ENCODE measurements at regions not wholly inside any gene's neighbourhood (a gene's known extent, or its start where the extent isn't known, plus 50 kb on each side); places are given as distances from the start of the nearest gene placed in this dataset.

- Mint-ChIP-seq H3K4me1 (ENCODE audit: low read depth, unreplicated experiment) (no peaks in the 10 kb centered on the region), H3K36me3 (ENCODE audit: insufficient read depth, unreplicated experiment) (no peaks in the 10 kb centered on the region), H3K27me3 (ENCODE audit: insufficient read depth, unreplicated experiment) (peaks cover 5% of the 10 kb centered on the region), H3K27ac (ENCODE audit: unreplicated experiment) (no peak overlapping the region), H3K9me3 (ENCODE audit: unreplicated experiment) (no peaks in the 10 kb centered on the region), H3K4me3 (ENCODE audit: unreplicated experiment) (no peak overlapping the region)
- TF ChIP-seq CTCF (IDR thresholded peaks at IDR 0.05; ENCODE audit: insufficient read depth in 1 of 2, low read depth in 1 of 2, low read length in 1 of 2, severe bottlenecking in 1 of 2, unreplicated experiment in 1 of 2) = no peak
- BruUV-seq (replicated peaks) = no TSS peak
- Histone ChIP-seq H3K27me3 (replicated peaks; ENCODE audit: control insufficient read depth, insufficient read depth, low read length) (no peaks in the 10 kb centered on the region), H3K4me3 (ENCODE audit: low read depth, low read length) (no peak overlapping the region), H3K36me3 (ENCODE audit: control insufficient read depth, insufficient read depth, low read length) (no peaks in the 10 kb centered on the region), H3K9me3 (no peaks in the 10 kb centered on the region), H3K4me1 (no peaks in the 10 kb centered on the region)
- ChIA-PET CTCF (no interaction called here), POLR2A (no interaction called here)
- intact Hi-C loops (cut with micrococcal nuclease; ENCODE audit: unreplicated experiment) = no loop called here
- no peak for DNase-seq
These were observed 804.5 kb downstream of the NR4A2 start for GRCh38 chr2:155528034-155528433.

GRCh38 chr2:155525199-155525598 is 807.3 kb downstream of the NR4A2 start:
- no TSS peak for BruUV-seq (replicated peaks)
- no peak for DNase-seq
- Histone ChIP-seq H3K9me3 (no peaks in the 10 kb centered on the region), H3K36me3 (ENCODE audit: control insufficient read depth, insufficient read depth, low read length) (no peaks in the 10 kb centered on the region), H3K4me3 (ENCODE audit: low read depth, low read length) (no peak overlapping the region), H3K4me1 (no peaks in the 10 kb centered on the region), H3K27me3 (replicated peaks; ENCODE audit: control insufficient read depth, insufficient read depth, low read length) (no peaks in the 10 kb centered on the region)
- CTCF ChIA-PET = no interaction called here
- POLR2A ChIA-PET = no interaction called here
- Mint-ChIP-seq H3K27me3 (ENCODE audit: insufficient read depth, unreplicated experiment) (peaks cover 5% of the 10 kb centered on the region), H3K4me3 (ENCODE audit: unreplicated experiment) (no peak overlapping the region), H3K36me3 (ENCODE audit: insufficient read depth, unreplicated experiment) (no peaks in the 10 kb centered on the region), H3K4me1 (ENCODE audit: low read depth, unreplicated experiment) (peaks cover 5% of the 10 kb centered on the region), H3K27ac (ENCODE audit: unreplicated experiment) (no peak overlapping the region), H3K9me3 (ENCODE audit: unreplicated experiment) (no peaks in the 10 kb centered on the region)
- intact Hi-C loops (cut with micrococcal nuclease; ENCODE audit: unreplicated experiment) = no loop called here
- no peak for TF ChIP-seq CTCF (IDR thresholded peaks at IDR 0.05; ENCODE audit: insufficient read depth in 1 of 2, low read depth in 1 of 2, low read length in 1 of 2, severe bottlenecking in 1 of 2, unreplicated experiment in 1 of 2)

- no peak for DNase-seq
- Mint-ChIP-seq H3K27ac (ENCODE audit: unreplicated experiment) (no peak overlapping the region), H3K4me1 (ENCODE audit: low read depth, unreplicated experiment) (peaks cover 5% of the 10 kb centered on the region), H3K9me3 (ENCODE audit: unreplicated experiment) (no peaks in the 10 kb centered on the region), H3K4me3 (ENCODE audit: unreplicated experiment) (no peak overlapping the region), H3K27me3 (ENCODE audit: insufficient read depth, unreplicated experiment) (peaks cover 3% of the 10 kb centered on the region), H3K36me3 (ENCODE audit: insufficient read depth, unreplicated experiment) (no peaks in the 10 kb centered on the region)
- TF ChIP-seq CTCF (IDR thresholded peaks at IDR 0.05; ENCODE audit: insufficient read depth in 1 of 2, low read depth in 1 of 2, low read length in 1 of 2, severe bottlenecking in 1 of 2, unreplicated experiment in 1 of 2) = no peak
- ChIA-PET POLR2A (no interaction called here), CTCF (no interaction called here)
- no peaks in the 10 kb centered on the region for H3K36me3 ChIP-seq (ENCODE audit: control insufficient read depth, insufficient read depth, low read length)
- no TSS peak for BruUV-seq (replicated peaks)
- intact Hi-C loops (cut with micrococcal nuclease; ENCODE audit: unreplicated experiment) = no loop called here
- H3K4me3 ChIP-seq (ENCODE audit: low read depth, low read length) = no peak overlapping the region
- no peaks in the 10 kb centered on the region for H3K9me3 ChIP-seq
- no peaks in the 10 kb centered on the region for H3K4me1 ChIP-seq
- H3K27me3 ChIP-seq (replicated peaks; ENCODE audit: control insufficient read depth, insufficient read depth, low read length) = no peaks in the 10 kb centered on the region
These were observed 812.9 kb downstream of the NR4A2 start for GRCh38 chr2:155519529-155520130.

Data from Caco-2 (cell line).